ENCODE measurements at regions not wholly inside any gene's neighbourhood (a gene's known extent, or its start where the extent isn't known, plus 50 kb on each side); places are given as distances from the start of the nearest gene placed in this dataset.

- no peak for TF ChIP-seq CTCF (IDR thresholded peaks at IDR 0.05; ENCODE audit: insufficient read depth, low read depth, low read length)
- no peak for DNase-seq (ENCODE audit: low read depth)
- H3K4me3 ChIP-seq (ENCODE audit: low read depth, low read length) = no peak overlapping the region
Observed at GRCh38 chr6:121653624-121654008, 218.2 kb downstream of the GJA1 start.

GRCh38 chr6:121657972-121658371 is 222.5 kb downstream of the GJA1 start:
- no peak for TF ChIP-seq CTCF (IDR thresholded peaks at IDR 0.05; ENCODE audit: insufficient read depth, low read depth, low read length)
- DNase-seq (ENCODE audit: low read depth) = no peak
- H3K4me3 ChIP-seq (ENCODE audit: low read depth, low read length) = no peak overlapping the region

GRCh38 chr6:121660277-121660676 is 224.8 kb downstream of the GJA1 start:
- no peak overlapping the region for H3K4me3 ChIP-seq (ENCODE audit: low read depth, low read length)
- no peak for TF ChIP-seq CTCF (IDR thresholded peaks at IDR 0.05; ENCODE audit: insufficient read depth, low read depth, low read length)

GRCh38 chr6:121663292-121663810 is 227.9 kb downstream of the GJA1 start:
- DNase-seq (ENCODE audit: low read depth) = no peak
- H3K4me3 ChIP-seq (ENCODE audit: low read depth, low read length) = no peak overlapping the region
- TF ChIP-seq CTCF (IDR thresholded peaks at IDR 0.05; ENCODE audit: insufficient read depth, low read depth, low read length) = no peak

More at GRCh38 chr6:121660277-121660676, 224.8 kb downstream of the GJA1 start:
- DNase-seq (ENCODE audit: low read depth) = no peak

- TF ChIP-seq CTCF (IDR thresholded peaks at IDR 0.05; ENCODE audit: insufficient read depth, low read depth, low read length) = no peak
- no peak for DNase-seq (ENCODE audit: low read depth)
- H3K4me3 ChIP-seq (ENCODE audit: low read depth, low read length) = no peak overlapping the region
Observed at GRCh38 chr6:121664158-121664557, 228.7 kb downstream of the GJA1 start.

- DNase-seq (ENCODE audit: low read depth) = peak; percentile 87
- no peak for TF ChIP-seq CTCF (IDR thresholded peaks at IDR 0.05; ENCODE audit: insufficient read depth, low read depth, low read length)
- no peak overlapping the region for H3K4me3 ChIP-seq (ENCODE audit: low read depth, low read length)
Observed at GRCh38 chr6:121666814-121667213, 231.4 kb downstream of the GJA1 start.

- no peak for DNase-seq (ENCODE audit: low read depth)
Observed at GRCh38 chr6:121668259-121668658, 232.8 kb downstream of the GJA1 start.

More at GRCh38 chr6:121668259-121668658, 232.8 kb downstream of the GJA1 start:
- no peak for TF ChIP-seq CTCF (IDR thresholded peaks at IDR 0.05; ENCODE audit: insufficient read depth, low read depth, low read length)
- no peak overlapping the region for H3K4me3 ChIP-seq (ENCODE audit: low read depth, low read length)
